ENCODE measurements at regions not wholly inside any gene's neighbourhood (a gene's known extent, or its start where the extent isn't known, plus 50 kb on each side); places are given as distances from the start of the nearest gene placed in this dataset.

DNA sequence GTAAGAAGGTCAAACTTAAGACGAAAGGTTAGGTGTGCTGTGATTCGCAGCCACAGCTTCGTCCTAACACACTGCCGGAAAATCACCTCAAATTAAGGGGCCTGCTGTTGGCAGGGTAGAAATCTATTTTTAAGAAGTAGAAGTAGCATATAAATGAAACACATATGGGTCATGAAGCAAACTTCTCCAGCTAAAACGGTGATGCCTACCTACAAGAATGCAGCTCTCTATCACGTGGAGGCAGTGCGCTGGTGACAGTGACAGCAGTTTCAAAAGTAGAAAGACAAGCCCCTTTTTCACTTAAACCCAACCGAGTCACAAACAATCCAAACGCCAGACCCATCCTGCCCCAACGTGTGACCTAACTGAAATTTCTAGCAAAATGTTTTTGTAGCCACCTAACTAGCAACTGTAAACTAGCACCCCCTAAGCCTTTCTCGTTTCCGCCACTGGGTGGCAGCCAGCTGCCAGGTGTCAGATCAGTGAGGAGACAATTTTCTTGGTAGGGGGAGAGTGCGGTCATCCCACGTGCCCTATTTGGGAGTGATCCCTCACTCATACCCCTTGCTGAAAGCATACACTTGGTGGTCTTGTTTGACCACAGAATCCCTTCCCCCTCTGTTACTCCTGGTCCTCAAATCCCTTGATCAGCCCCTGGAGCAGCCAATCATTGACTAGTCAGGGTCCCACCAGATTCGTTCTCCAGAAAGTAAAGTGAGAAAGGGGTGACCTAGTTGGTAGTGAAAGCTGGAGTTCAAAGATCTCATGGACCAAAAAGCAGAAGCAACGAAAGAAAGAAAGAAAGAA is 71.8 kb upstream of the MAMDC2 start:
- H3K27ac ChIP-seq (replicated peaks), result no peak overlapping the region
- no peak overlapping the region for H3K4me3 ChIP-seq (replicated peaks; ENCODE audit: insufficient read depth, low read length)
- no peak for TF ChIP-seq SPI1 (IDR thresholded peaks at IDR 0.05; ENCODE audit: borderline replicate concordance, low read depth)
- TF ChIP-seq GABPA (IDR thresholded peaks at IDR 0.05; ENCODE audit: low read depth), result no peak
- TF ChIP-seq, protein P1, sequence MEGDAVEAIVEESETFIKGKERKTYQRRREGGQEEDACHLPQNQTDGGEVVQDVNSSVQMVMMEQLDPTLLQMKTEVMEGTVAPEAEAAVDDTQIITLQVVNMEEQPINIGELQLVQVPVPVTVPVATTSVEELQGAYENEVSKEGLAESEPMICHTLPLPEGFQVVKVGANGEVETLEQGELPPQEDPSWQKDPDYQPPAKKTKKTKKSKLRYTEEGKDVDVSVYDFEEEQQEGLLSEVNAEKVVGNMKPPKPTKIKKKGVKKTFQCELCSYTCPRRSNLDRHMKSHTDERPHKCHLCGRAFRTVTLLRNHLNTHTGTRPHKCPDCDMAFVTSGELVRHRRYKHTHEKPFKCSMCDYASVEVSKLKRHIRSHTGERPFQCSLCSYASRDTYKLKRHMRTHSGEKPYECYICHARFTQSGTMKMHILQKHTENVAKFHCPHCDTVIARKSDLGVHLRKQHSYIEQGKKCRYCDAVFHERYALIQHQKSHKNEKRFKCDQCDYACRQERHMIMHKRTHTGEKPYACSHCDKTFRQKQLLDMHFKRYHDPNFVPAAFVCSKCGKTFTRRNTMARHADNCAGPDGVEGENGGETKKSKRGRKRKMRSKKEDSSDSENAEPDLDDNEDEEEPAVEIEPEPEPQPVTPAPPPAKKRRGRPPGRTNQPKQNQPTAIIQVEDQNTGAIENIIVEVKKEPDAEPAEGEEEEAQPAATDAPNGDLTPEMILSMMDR (IDR thresholded peaks at IDR 0.05; ENCODE audit: insufficient read depth, low read length), result peak; percentile 77
- TF ChIP-seq, protein P2, sequence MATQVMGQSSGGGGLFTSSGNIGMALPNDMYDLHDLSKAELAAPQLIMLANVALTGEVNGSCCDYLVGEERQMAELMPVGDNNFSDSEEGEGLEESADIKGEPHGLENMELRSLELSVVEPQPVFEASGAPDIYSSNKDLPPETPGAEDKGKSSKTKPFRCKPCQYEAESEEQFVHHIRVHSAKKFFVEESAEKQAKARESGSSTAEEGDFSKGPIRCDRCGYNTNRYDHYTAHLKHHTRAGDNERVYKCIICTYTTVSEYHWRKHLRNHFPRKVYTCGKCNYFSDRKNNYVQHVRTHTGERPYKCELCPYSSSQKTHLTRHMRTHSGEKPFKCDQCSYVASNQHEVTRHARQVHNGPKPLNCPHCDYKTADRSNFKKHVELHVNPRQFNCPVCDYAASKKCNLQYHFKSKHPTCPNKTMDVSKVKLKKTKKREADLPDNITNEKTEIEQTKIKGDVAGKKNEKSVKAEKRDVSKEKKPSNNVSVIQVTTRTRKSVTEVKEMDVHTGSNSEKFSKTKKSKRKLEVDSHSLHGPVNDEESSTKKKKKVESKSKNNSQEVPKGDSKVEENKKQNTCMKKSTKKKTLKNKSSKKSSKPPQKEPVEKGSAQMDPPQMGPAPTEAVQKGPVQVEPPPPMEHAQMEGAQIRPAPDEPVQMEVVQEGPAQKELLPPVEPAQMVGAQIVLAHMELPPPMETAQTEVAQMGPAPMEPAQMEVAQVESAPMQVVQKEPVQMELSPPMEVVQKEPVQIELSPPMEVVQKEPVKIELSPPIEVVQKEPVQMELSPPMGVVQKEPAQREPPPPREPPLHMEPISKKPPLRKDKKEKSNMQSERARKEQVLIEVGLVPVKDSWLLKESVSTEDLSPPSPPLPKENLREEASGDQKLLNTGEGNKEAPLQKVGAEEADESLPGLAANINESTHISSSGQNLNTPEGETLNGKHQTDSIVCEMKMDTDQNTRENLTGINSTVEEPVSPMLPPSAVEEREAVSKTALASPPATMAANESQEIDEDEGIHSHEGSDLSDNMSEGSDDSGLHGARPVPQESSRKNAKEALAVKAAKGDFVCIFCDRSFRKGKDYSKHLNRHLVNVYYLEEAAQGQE (IDR thresholded peaks at IDR 0.05; ENCODE audit: insufficient replicate concordance, low read depth), result no peak
- peak; percentile 8 to 46 for DNase-seq (ENCODE audit: low read depth in 1 of 2, low spot score in 1 of 2)
- H3K27me3 ChIP-seq (ENCODE audit: insufficient read depth, poor library complexity, severe bottlenecking), result no peaks in the 10 kb centered on the region

DNA sequence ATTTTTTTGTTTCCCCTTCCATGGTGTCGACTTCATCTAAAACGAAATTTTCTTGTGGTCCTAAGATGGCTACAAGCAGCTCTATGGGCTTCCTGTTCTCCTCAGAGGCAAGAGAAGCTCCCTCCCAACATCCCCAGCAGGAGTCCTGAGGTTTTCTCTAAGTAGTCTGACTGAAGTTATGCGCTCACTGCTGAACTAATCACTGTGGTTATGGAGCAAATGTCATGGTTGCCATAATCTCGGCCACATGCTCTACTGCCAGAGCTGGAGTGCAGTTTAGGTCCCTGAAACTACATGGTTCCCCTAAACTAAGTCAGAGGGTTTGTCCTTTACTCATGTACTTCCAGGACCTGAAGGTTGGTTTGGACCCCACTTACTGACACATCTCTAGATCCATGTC is 68.0 kb upstream of the MAMDC2 start:
- no peak overlapping the region for H3K4me3 ChIP-seq (replicated peaks; ENCODE audit: insufficient read depth, low read length)
- peaks cover 2% of the 10 kb centered on the region for H3K27me3 ChIP-seq (ENCODE audit: insufficient read depth, poor library complexity, severe bottlenecking)
- TF ChIP-seq POLR2AphosphoS5 (IDR thresholded peaks at IDR 0.05; ENCODE audit: low read depth) (no peak), SPI1 (IDR thresholded peaks at IDR 0.05; ENCODE audit: borderline replicate concordance, low read depth) (no peak), GABPA (IDR thresholded peaks at IDR 0.05; ENCODE audit: low read depth) (no peak)
- TF ChIP-seq, protein P2 (IDR thresholded peaks at IDR 0.05; ENCODE audit: insufficient replicate concordance, low read depth), result no peak
- TF ChIP-seq, protein P1 (IDR thresholded peaks at IDR 0.05; ENCODE audit: insufficient read depth, low read length), result no peak
- H3K27ac ChIP-seq (replicated peaks), result no peak overlapping the region
- no peak for DNase-seq (ENCODE audit: low read depth in 1 of 2, low spot score in 1 of 2)

DNA sequence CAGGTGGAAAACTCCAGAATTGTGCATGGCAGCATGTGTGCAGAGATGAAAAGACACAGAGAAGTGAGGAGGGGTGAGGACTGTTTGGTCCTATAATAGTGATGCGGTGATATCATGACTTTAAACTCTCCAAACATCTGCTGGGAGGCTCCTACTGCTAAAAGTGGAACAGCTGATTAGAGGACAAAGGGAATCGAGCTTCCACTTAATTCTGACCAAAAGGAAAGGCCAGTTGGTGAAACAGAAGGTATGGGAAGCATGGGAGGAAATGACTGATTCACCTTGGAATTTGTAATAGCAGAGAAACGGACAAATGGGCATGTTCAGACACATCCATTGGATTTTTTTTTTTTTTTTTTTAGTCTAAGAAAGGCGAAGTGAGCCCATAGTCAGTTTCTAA is 67.5 kb upstream of the MAMDC2 start:
- no peak for TF ChIP-seq POLR2AphosphoS5 (IDR thresholded peaks at IDR 0.05; ENCODE audit: low read depth)
- TF ChIP-seq, protein P1 (IDR thresholded peaks at IDR 0.05; ENCODE audit: insufficient read depth, low read length), result no peak
- no peak for TF ChIP-seq GABPA (IDR thresholded peaks at IDR 0.05; ENCODE audit: low read depth)
- no peak for TF ChIP-seq SPI1 (IDR thresholded peaks at IDR 0.05; ENCODE audit: borderline replicate concordance, low read depth)
- TF ChIP-seq, protein P2 (IDR thresholded peaks at IDR 0.05; ENCODE audit: insufficient replicate concordance, low read depth), result no peak
- Histone ChIP-seq H3K27me3 (ENCODE audit: insufficient read depth, poor library complexity, severe bottlenecking) (peaks cover 2% of the 10 kb centered on the region), H3K27ac (replicated peaks) (no peak overlapping the region), H3K4me3 (replicated peaks; ENCODE audit: insufficient read depth, low read length) (no peak overlapping the region)
- DNase-seq (ENCODE audit: low read depth in 1 of 2, low spot score in 1 of 2), result no peak
